GM18511 (cell line): ENCODE measurements at regions not wholly inside any gene's neighbourhood (a gene's known extent, or its start where the extent isn't known, plus 50 kb on each side); places are given as distances from the start of the nearest gene placed in this dataset.
"Not testable (repeated sequence)": the region's sequence is repeated elsewhere in the genome, so short reads cannot be mapped to it uniquely, and the experiment has no call there.

Experiments
- ATAC-seq: cut with Tn5 transposase; IDR thresholded peaks from one replicate; pipeline ENCODE4 v1.9.1; 2021; ENCODE audit warnings: mild to moderate bottlenecking, moderate library complexity; ENCODE audit not compliant: unreplicated experiment

DNA sequence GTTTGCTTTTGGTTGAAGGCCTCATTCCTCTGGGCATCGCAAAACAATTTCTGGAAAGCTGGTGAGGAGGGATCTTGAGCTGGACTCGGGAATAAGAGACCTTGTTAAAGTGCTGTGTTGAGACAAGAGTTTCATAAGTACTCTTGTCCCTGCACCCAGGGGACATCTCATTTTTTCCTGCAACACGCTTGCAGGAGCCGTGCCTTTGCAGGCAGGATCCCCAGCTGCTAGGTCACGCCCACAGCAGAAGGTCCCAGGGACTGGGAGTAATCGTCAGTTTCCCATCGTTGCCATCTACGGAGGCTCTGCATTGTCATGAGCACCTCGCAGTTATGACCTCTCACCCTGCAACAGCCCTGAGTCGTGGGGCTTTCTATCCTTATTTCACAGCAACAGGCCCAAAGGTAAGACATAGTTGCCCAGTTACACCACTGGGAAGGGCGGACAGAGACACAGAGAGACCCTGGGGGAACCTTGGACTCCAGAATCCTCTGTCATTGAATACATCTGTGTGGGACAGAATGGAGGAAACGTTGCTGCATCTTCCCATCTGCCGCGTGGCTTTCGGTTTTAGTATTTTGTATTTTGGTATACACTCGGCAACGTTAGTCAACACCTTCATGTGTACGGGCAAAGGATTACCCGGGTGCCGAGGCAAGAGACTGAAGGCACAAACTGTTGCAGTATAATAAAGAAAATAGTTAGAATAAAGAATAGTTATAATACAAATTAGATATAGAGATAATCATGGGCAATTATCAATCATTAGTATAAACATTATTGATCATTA is 60.4 kb upstream of the DMRTB1 start:
- ATAC-seq, result no peak

DNA sequence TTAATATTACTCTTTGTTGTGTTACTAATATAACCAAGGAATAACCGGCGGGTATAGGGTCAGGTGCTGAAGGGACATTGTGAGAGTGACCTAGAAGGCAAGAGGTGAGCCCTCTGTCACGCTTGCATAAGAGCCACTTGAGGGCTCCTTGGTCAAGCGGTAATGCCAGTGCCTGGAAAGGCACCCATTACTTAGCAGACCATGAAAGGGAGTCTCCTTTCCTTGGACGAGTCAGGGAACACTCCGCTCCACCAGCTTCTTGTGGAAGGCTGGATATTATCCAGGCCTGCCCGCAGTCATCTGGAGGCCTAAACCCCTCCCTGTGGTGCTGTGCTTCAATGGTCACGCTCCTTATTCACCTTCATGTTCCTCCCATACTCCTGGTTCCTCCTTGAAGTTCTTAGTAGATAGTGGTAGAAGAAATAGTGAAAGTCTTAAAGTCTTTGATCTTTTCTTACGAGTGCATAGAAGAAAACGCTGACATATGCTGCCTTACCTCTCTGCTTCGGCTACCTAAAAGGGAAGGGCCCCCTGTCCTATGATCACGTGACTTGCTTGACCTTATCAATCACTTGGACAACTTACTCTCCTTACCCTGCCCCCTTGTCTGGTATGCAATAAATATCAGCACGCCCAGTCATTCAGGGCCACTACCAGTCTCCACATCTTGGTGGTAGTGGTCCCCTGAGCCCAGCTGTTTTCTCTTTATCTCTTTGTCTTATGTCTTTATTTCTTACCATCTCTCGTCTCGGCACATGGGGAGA is 59.6 kb upstream of the DMRTB1 start:
- ATAC-seq, result not testable (repeated sequence)

- ATAC-seq, result no peak
Observed at GRCh38 chr1:53400761-53401674, 58.2 kb upstream of the DMRTB1 start.

DNA sequence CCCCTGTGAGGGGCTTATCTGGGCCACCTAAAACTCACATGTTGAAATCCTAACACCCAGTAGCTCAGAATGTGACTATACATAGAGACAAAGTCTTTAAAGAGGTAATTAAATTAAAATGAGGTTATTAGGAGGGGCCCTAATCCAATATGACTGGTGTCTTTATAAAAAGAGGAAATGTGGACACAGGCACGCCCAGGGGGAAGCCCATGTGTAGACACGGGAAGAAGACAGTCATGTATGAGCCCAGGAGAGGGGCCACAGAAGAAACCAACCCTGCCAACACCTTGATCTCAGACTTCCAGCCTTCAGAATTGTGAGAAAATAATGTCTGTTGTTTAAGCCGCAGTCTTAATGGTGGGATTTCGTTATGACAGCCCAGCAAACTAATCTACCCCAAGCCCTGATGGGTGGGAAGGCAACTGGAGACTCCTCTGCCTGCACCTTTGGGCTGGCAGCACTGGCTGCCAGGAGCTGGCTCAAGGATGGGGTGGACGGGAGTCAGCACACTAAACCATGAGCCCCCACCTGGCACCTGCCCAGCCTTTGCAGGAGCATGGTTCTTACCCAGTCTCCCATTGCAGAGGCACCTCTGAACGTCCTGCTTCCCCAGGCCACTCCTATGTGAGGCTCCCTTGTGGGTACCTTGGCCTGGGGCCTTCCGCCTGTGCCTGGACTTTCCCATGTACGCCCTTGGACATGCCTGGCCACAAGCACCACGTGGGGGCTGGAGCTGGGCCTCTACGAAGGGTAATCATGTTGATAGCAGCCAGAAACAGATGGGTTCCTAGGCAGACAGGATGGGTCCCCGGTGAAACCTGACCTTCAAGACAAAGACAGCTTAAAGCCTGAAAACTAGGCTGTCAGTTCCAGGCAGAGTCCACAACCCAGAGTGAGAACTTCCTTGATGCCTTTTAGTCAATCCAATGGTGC is 57.1 kb upstream of the DMRTB1 start:
- no peak for ATAC-seq

GRCh38 chr1:53402891-53403655 is 56.1 kb upstream of the DMRTB1 start:
- ATAC-seq, result no peak

DNA sequence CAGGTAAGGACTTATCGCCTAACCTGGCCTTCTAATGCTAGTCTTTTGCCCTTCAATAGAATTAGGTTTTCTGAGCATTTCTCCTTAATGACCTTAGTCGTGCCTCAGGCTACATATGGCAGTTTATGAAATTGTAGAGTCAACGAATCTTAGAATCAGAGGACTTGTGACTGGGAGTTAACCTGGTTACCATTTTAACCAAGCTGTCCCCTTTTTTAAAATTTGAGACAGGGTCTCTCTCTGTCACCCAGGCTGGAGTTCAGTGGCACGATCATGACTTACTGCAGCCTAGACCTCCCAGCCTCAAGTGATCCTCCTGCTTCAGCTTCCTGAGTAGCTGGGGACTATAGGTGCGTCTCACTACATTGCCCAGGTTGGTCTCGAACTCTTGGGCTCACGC is 53.5 kb upstream of the DMRTB1 start:
- no peak for ATAC-seq

GRCh38 chr1:53406551-53407235 is 52.5 kb upstream of the DMRTB1 start:
- no peak for ATAC-seq

- no peak for ATAC-seq
Observed at GRCh38 chr1:53408013-53408754, 51.0 kb upstream of the DMRTB1 start.

DNA sequence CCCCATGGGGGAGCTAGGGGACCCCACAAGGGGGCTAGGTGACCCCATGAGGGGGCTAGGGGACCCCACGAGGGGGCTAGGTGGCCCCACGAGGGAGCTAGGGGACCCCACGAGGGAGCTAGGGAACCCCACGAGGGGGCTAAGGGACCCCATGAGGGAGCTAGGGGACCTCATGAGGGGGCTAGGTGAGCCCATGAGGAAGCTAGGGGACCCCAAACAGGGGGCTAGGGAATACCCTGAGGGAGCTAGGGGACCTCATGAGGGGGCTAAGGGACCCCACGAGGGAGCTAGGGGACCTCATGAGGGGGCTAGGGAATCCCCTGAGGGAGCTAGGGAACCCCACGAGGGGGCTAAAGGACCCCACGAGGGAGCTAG is 50.5 kb upstream of the DMRTB1 start:
- no peak for ATAC-seq

DNA sequence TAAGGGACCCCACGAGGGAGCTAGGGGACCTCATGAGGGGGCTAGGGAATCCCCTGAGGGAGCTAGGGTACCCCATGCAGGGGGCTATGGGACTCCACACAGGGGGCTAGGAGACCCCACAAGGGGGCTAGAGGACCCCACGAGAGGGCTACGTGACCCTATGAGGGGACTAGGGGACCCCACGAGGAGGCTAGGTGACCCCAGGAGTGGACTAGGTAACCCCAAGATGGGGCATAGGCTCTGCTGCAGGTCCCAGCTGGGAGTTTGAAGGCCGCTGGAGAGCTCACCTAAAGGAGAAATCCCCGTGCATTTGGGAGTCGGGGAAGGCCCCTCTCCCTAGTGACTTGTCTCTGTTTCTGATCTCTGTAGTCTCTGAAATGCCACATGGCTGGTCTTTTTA is 50.0 kb upstream of the DMRTB1 start:
- ATAC-seq, result no peak
